DOHH2 (cell line): ENCODE measurements at regions not wholly inside any gene's neighbourhood (a gene's known extent, or its start where the extent isn't known, plus 50 kb on each side); places are given as distances from the start of the nearest gene placed in this dataset.

Source experiments
- H3F3A ChIP-seq: fragments of 200-600 bp; sonication (generic), shearing (Covaris generic); 2 replicates; pipeline ENCODE4 v1.6.0; 2016; ENCODE audit warnings: antibody characterized with exemption, mild to moderate bottlenecking; ENCODE audit not compliant: control insufficient read depth, insufficient read depth
- H3K27ac ChIP-seq: fragments of 200-600 bp; sonication (generic); 2 replicates; pipeline ENCODE4 v1.5.1; 2014; ENCODE audit warnings: low read depth, mild to moderate bottlenecking, low read length, moderate library complexity
- H3K27me3 ChIP-seq: fragments of 200-600 bp; sonication (generic); 2 replicates; pipeline ENCODE4 v1.6.1; 2014; ENCODE audit warnings: mild to moderate bottlenecking, low read length, mixed read lengths; ENCODE audit not compliant: control insufficient read depth
- H3K36me3 ChIP-seq: fragments of 200-600 bp; sonication (generic); 2 replicates; pipeline ENCODE4 v1.6.1; 2014; ENCODE audit warnings: mild to moderate bottlenecking, low read length, moderate library complexity, mixed read lengths; ENCODE audit not compliant: control insufficient read depth
- H3K4me1 ChIP-seq: fragments of 200-600 bp; sonication (generic); 2 replicates; pipeline ENCODE4 v1.6.1; 2014; ENCODE audit warnings: mild to moderate bottlenecking, low read length, mixed read lengths; ENCODE audit not compliant: control insufficient read depth
- H3K4me2 ChIP-seq: fragments of 200-600 bp; sonication (generic); 2 replicates; pipeline ENCODE4 v1.6.0; 2014; ENCODE audit warnings: mild to moderate bottlenecking, low read length, moderate library complexity
- H3K4me3 ChIP-seq: fragments of 200-600 bp; sonication (generic); 2 replicates; pipeline ENCODE4 v1.5.1; 2014; ENCODE audit warnings: mild to moderate bottlenecking, low read length, mixed read lengths
- H3K79me2 ChIP-seq: fragments of 200-600 bp; sonication (generic); 2 replicates; pipeline ENCODE4 v1.6.1; 2014; ENCODE audit warnings: mild to moderate bottlenecking, low read length, mixed read lengths; ENCODE audit not compliant: control insufficient read depth
- H3K9me2 ChIP-seq: fragments of 200-600 bp; sonication (generic); replicated peaks from 2 replicates; pipeline ENCODE4 v1.6.1; 2014; ENCODE audit warnings: mild to moderate bottlenecking, low read length, mixed read lengths; ENCODE audit not compliant: control insufficient read depth
- H3K9me3 ChIP-seq: fragments of 200-600 bp; sonication (generic); 2 replicates; pipeline ENCODE4 v1.6.1; 2014; ENCODE audit warnings: antibody characterized with exemption, low read length, mixed read lengths; ENCODE audit not compliant: control insufficient read depth, insufficient read depth
- H4K20me1 ChIP-seq: fragments of 200-600 bp; sonication (generic); 2 replicates; pipeline ENCODE4 v1.6.0; 2014; ENCODE audit warnings: low read depth, mild to moderate bottlenecking, antibody characterized with exemption, low read length, moderate library complexity; ENCODE audit not compliant: control insufficient read depth, insufficient read depth
- CTCF ChIP-seq: fragments of 200-600 bp; sonication (generic); IDR thresholded peaks from one replicate; pipeline ENCODE4 v1.5.1; 2014; ENCODE audit warnings: antibody characterized with exemption, mild to moderate bottlenecking, low read depth, low read length; ENCODE audit not compliant: poor library complexity, severe bottlenecking
- EZH2phosphoT487 ChIP-seq: fragments of 200-600 bp; sonication (generic); IDR thresholded peaks from 2 replicates; pipeline ENCODE4 v1.6.1; 2017; ENCODE audit warnings: borderline replicate concordance, mild to moderate bottlenecking, antibody characterized with exemption, low read length, moderate library complexity, mixed read lengths

GRCh38 chr16:88328313-88328980, 54.3 kb upstream of the ZNF469 start:
- no peaks in the 10 kb centered on the region for H3K27me3 ChIP-seq
- H4K20me1 ChIP-seq: no peaks in the 10 kb centered on the region
- no peaks in the 10 kb centered on the region for H3K4me1 ChIP-seq
- H3K36me3 ChIP-seq: no peaks in the 10 kb centered on the region
- H3K9me2 ChIP-seq: no peaks in the 10 kb centered on the region
- no peaks in the 10 kb centered on the region for H3F3A ChIP-seq
- H3K4me2 ChIP-seq: no peak overlapping the region
- no peak overlapping the region for H3K4me3 ChIP-seq
- TF ChIP-seq CTCF: no peak
- TF ChIP-seq EZH2phosphoT487: no peak
- H3K9me3 ChIP-seq: peaks cover 10% of the 10 kb centered on the region; the same call in 1 of the 2 replicates
- no peak overlapping the region for H3K27ac ChIP-seq
- H3K79me2 ChIP-seq: no peaks in the 10 kb centered on the region

- no peak overlapping the region for H3K4me3 ChIP-seq
- no peak overlapping the region for H3K4me2 ChIP-seq
- H3K36me3 ChIP-seq: no peaks in the 10 kb centered on the region
- H3K9me2 ChIP-seq: no peaks in the 10 kb centered on the region
- H3K9me3 ChIP-seq: peaks cover 17% of the 10 kb centered on the region; the same call in 1 of the 2 replicates
- no peaks in the 10 kb centered on the region for H3K27me3 ChIP-seq
- H4K20me1 ChIP-seq: no peaks in the 10 kb centered on the region
- TF ChIP-seq EZH2phosphoT487 (no peak), CTCF (no peak)
- H3K4me1 ChIP-seq: no peaks in the 10 kb centered on the region
- no peaks in the 10 kb centered on the region for H3F3A ChIP-seq
- no peak overlapping the region for H3K27ac ChIP-seq
- H3K79me2 ChIP-seq: no peaks in the 10 kb centered on the region
Observed at GRCh38 chr16:88329726-88330700, 52.7 kb upstream of the ZNF469 start.

GRCh38 chr16:88330971-88331890, 51.5 kb upstream of the ZNF469 start:
- H3K27me3 ChIP-seq: no peaks in the 10 kb centered on the region
- no peaks in the 10 kb centered on the region for H3K79me2 ChIP-seq
- TF ChIP-seq EZH2phosphoT487 (no peak), CTCF (no peak)
- no peak overlapping the region for H3K4me2 ChIP-seq
- H3K4me3 ChIP-seq: no peak overlapping the region
- H3K9me3 ChIP-seq: peaks cover 26% of the 10 kb centered on the region; the same call in 1 of the 2 replicates
- no peaks in the 10 kb centered on the region for H3K4me1 ChIP-seq
- H3K27ac ChIP-seq: no peak overlapping the region
- H3K9me2 ChIP-seq: no peaks in the 10 kb centered on the region
- no peaks in the 10 kb centered on the region for H4K20me1 ChIP-seq
- no peaks in the 10 kb centered on the region for H3K36me3 ChIP-seq
- no peaks in the 10 kb centered on the region for H3F3A ChIP-seq
